Muscle of arm (tissue), 1 donor: ENCODE measurements at regions not wholly inside any gene's neighbourhood (a gene's known extent, or its start where the extent isn't known, plus 50 kb on each side); places are given as distances from the start of the nearest gene placed in this dataset.
A peak's percentile ranks its signal among the peaks of the same experiment; 100 is the strongest.

Source experiments
- DNase-seq: peaks from one replicate; pipeline ENCODE4 v3.0.0-alpha.2; 2013

GRCh38 chr1:219801156-219801820, 127.1 kb downstream of the SLC30A10 start:
- DNase-seq, result peak; percentile 65

- no peak for DNase-seq
These were observed 129.9 kb downstream of the SLC30A10 start for GRCh38 chr1:219798283-219799030.

GRCh38 chr1:219797683-219798082, 130.7 kb downstream of the SLC30A10 start:
- DNase-seq, result no peak

GRCh38 chr1:219797009-219797408, 131.3 kb downstream of the SLC30A10 start:
- no peak for DNase-seq

GRCh38 chr1:219795363-219795917, 132.9 kb downstream of the SLC30A10 start:
- no peak for DNase-seq

GRCh38 chr1:219794085-219794743, 134.1 kb downstream of the SLC30A10 start:
- DNase-seq, result no peak

- DNase-seq, result peak; percentile 80
These were observed 135.9 kb downstream of the SLC30A10 start for GRCh38 chr1:219792337-219793021.

GRCh38 chr1:219791766-219792165, 136.6 kb downstream of the SLC30A10 start:
- DNase-seq, result no peak

- no peak for DNase-seq
These were observed 137.3 kb downstream of the SLC30A10 start for GRCh38 chr1:219790834-219791615.

- DNase-seq, result no peak
These were observed 139.7 kb downstream of the SLC30A10 start for GRCh38 chr1:219788700-219789099.

- DNase-seq, result no peak
These were observed 140.3 kb downstream of the SLC30A10 start for GRCh38 chr1:219788091-219788490.

- DNase-seq, result no peak
These were observed 143.5 kb downstream of the SLC30A10 start for GRCh38 chr1:219784660-219785381.

- no peak for DNase-seq
These were observed 144.6 kb downstream of the SLC30A10 start for GRCh38 chr1:219783605-219784235.

GRCh38 chr1:219782929-219783328, 145.4 kb downstream of the SLC30A10 start:
- no peak for DNase-seq

- no peak for DNase-seq
These were observed 146.0 kb downstream of the SLC30A10 start for GRCh38 chr1:219782311-219782710.

GRCh38 chr1:219781491-219781890, 146.9 kb downstream of the SLC30A10 start:
- DNase-seq, result no peak

- DNase-seq, result no peak
These were observed 149.5 kb downstream of the SLC30A10 start for GRCh38 chr1:219778793-219779369.

- no peak for DNase-seq
These were observed 150.2 kb downstream of the SLC30A10 start for GRCh38 chr1:219778110-219778509.

GRCh38 chr1:219774386-219774785, 154.0 kb downstream of the SLC30A10 start:
- DNase-seq, result no peak

- no peak for DNase-seq
These were observed 154.6 kb downstream of the SLC30A10 start for GRCh38 chr1:219773775-219774174.
